Mucosa of descending colon (tissue), 3 donors: ENCODE measurements at regions not wholly inside any gene's neighbourhood (a gene's known extent, or its start where the extent isn't known, plus 50 kb on each side); places are given as distances from the start of the nearest gene placed in this dataset.

Experiments used
- ATAC-seq: fragments of 200-7000 bp; cut with Tn5 transposase; one replicate; pipeline ENCODE4 v1.9.1; 2020; ENCODE audit warnings: mild to moderate bottlenecking, moderate library complexity
- DNase-seq, 3 donors: peaks; one replicate each; pipeline ENCODE4 v3.0.0-alpha.2; 2020
- H3K36me3 ChIP-seq: fragments of 200-600 bp; one replicate; pipeline ENCODE4 v1.8.0; 2021; ENCODE audit warnings: low read depth, mild to moderate bottlenecking
- H3K4me1 ChIP-seq: fragments of 200-600 bp; one replicate; pipeline ENCODE4 v1.8.0; 2021; ENCODE audit warnings: low read depth, mild to moderate bottlenecking
- H3K4me3 ChIP-seq: fragments of 200-600 bp; one replicate; pipeline ENCODE4 v1.8.0; 2021; ENCODE audit warnings: mild to moderate bottlenecking
- H3K9me3 ChIP-seq: fragments of 200-600 bp; one replicate; pipeline ENCODE4 v1.8.0; 2021; ENCODE audit warnings: mild to moderate bottlenecking
- CTCF ChIP-seq: fragments of 200-600 bp; IDR thresholded peaks from one replicate; pipeline ENCODE4 v1.8.0; 2022; ENCODE audit warnings: antibody characterized with exemption, mild to moderate bottlenecking
- intact Hi-C, 2 donors: fragments of 100-400 bp; cut with DNase I in 1 of 2; cut with micrococcal nuclease in 1 of 2; formaldehyde crosslinking; loops; one replicate each; pipeline versions ENCODE4 v1.11.0 to v1.11.1; 2022; cut with DNase I, micrococcal nuclease
- donor health status: DM: no; HTN: no; CAD: no; lungs with moderate emphysema.
- donor health status: DM: no; HTN: no; CAD: no.
- donor health status: DM: no; HTN: yes; CAD: no.

GRCh38 chr12:98409548-98409947, 105.8 kb upstream of the TMPO start:
- peaks cover 3% of the 10 kb centered on the region for H3K4me1 ChIP-seq
- H3K9me3 ChIP-seq: no peaks in the 10 kb centered on the region
- intact Hi-C loops: no loop called here
- H3K4me3 ChIP-seq: no peak overlapping the region
- no peak for DNase-seq
- no peak for ATAC-seq
- H3K36me3 ChIP-seq: no peaks in the 10 kb centered on the region
- TF ChIP-seq CTCF: no peak

- Histone ChIP-seq H3K4me1 (peaks cover 3% of the 10 kb centered on the region), H3K9me3 (no peaks in the 10 kb centered on the region), H3K4me3 (no peak overlapping the region), H3K36me3 (no peaks in the 10 kb centered on the region)
- TF ChIP-seq CTCF: no peak
- DNase-seq (no peak), ATAC-seq (no peak)
- intact Hi-C loops: no loop called here
Measured at GRCh38 chr12:98410356-98410755, 105.0 kb upstream of the TMPO start.

GRCh38 chr12:98416845-98417244, 98.5 kb upstream of the TMPO start:
- H3K4me1 ChIP-seq: peaks cover 15% of the 10 kb centered on the region
- no peaks in the 10 kb centered on the region for H3K36me3 ChIP-seq
- DNase-seq (no peak), ATAC-seq (no peak)
- intact Hi-C loops: no loop called here
- TF ChIP-seq CTCF: no peak
- H3K9me3 ChIP-seq: no peaks in the 10 kb centered on the region
- no peak overlapping the region for H3K4me3 ChIP-seq

- DNase-seq (no peak), ATAC-seq (no peak)
- Histone ChIP-seq H3K9me3 (no peaks in the 10 kb centered on the region), H3K36me3 (no peaks in the 10 kb centered on the region), H3K4me3 (no peak overlapping the region), H3K4me1 (peaks cover 15% of the 10 kb centered on the region)
- intact Hi-C loops: no loop called here
- no peak for TF ChIP-seq CTCF
Measured at GRCh38 chr12:98417266-98417665, 98.1 kb upstream of the TMPO start.

GRCh38 chr12:98418357-98419075, 96.9 kb upstream of the TMPO start:
- TF ChIP-seq CTCF: no peak
- intact Hi-C loops: no loop called here
- Histone ChIP-seq H3K36me3 (no peaks in the 10 kb centered on the region), H3K4me1 (peaks cover 15% of the 10 kb centered on the region), H3K9me3 (no peaks in the 10 kb centered on the region), H3K4me3 (no peak overlapping the region)
- DNase-seq: peak; percentile 89 to 94 (median 90)
- ATAC-seq: peak; percentile 91
